HT1080 (cell line): ENCODE measurements at regions not wholly inside any gene's neighbourhood (a gene's known extent, or its start where the extent isn't known, plus 50 kb on each side); places are given as distances from the start of the nearest gene placed in this dataset.
A peak's percentile ranks its signal among the peaks of the same experiment; 100 is the strongest.
"Not testable (repeated sequence)": the region's sequence is repeated elsewhere in the genome, so short reads cannot be mapped to it uniquely, and the experiment has no call there.

Experiments used
- DNase-seq: peaks from one replicate; pipeline ENCODE4 v3.0.0-alpha.2; 2015; ENCODE audit warnings: low read depth

GRCh38 chr4:49153011-49153410, 166.9 kb downstream of the CWH43 start:
- not testable (repeated sequence) for DNase-seq

GRCh38 chr4:49154308-49155103, 168.4 kb downstream of the CWH43 start:
- peak; percentile 37 for DNase-seq

- not testable (repeated sequence) for DNase-seq
Measured at GRCh38 chr4:49155270-49155669, 169.2 kb downstream of the CWH43 start.

- not testable (repeated sequence) for DNase-seq
Measured at GRCh38 chr4:49156309-49156708, 170.2 kb downstream of the CWH43 start.

- DNase-seq, result not testable (repeated sequence)
Measured at GRCh38 chr4:49157630-49158029, 171.6 kb downstream of the CWH43 start.

GRCh38 chr4:49161111-49161541, 175.1 kb downstream of the CWH43 start:
- DNase-seq, result peak; percentile 91

GRCh38 chr4:49164916-49165315, 178.8 kb downstream of the CWH43 start:
- not testable (repeated sequence) for DNase-seq

GRCh38 chr4:49177847-49178246, 191.8 kb downstream of the CWH43 start:
- not testable (repeated sequence) for DNase-seq

GRCh38 chr4:49181088-49181487, 195.0 kb downstream of the CWH43 start:
- DNase-seq, result not testable (repeated sequence)

- DNase-seq, result not testable (repeated sequence)
Measured at GRCh38 chr4:49211396-49212194, 225.5 kb downstream of the CWH43 start.

GRCh38 chr4:49213250-49213649, 227.2 kb downstream of the CWH43 start:
- not testable (repeated sequence) for DNase-seq

- not testable (repeated sequence) for DNase-seq
Measured at GRCh38 chr4:49213750-49214149, 227.7 kb downstream of the CWH43 start.

- DNase-seq, result not testable (repeated sequence)
Measured at GRCh38 chr4:49214453-49215081, 228.5 kb downstream of the CWH43 start.

GRCh38 chr4:49215082-49215479, 229.0 kb downstream of the CWH43 start:
- not testable (repeated sequence) for DNase-seq

GRCh38 chr4:49216606-49217005, 230.5 kb downstream of the CWH43 start:
- not testable (repeated sequence) for DNase-seq

- DNase-seq, result no peak
Measured at GRCh38 chr4:49217492-49217891, 231.4 kb downstream of the CWH43 start.

GRCh38 chr4:49218094-49218493, 232.0 kb downstream of the CWH43 start:
- not testable (repeated sequence) for DNase-seq

GRCh38 chr4:49218931-49219330, 232.9 kb downstream of the CWH43 start:
- DNase-seq, result not testable (repeated sequence)

- not testable (repeated sequence) for DNase-seq
Measured at GRCh38 chr4:49219489-49220225, 233.6 kb downstream of the CWH43 start.

GRCh38 chr4:49221209-49221608, 235.1 kb downstream of the CWH43 start:
- no peak for DNase-seq

GRCh38 chr4:49222810-49223209, 236.7 kb downstream of the CWH43 start:
- not testable (repeated sequence) for DNase-seq
